ENCODE measurements at regions not wholly inside any gene's neighbourhood (a gene's known extent, or its start where the extent isn't known, plus 50 kb on each side); places are given as distances from the start of the nearest gene placed in this dataset.

GRCh38 chr1:14129009-14129408 is 429.0 kb downstream of the PRDM2 start:
- Mint-ChIP-seq H3K4me1 (no peaks in the 10 kb centered on the region), H3K4me3 (no peak overlapping the region), H3K36me3 (no peaks in the 10 kb centered on the region), H3K9me3 (peaks cover 0 to 6% (median 0%) of the 10 kb centered on the region in 11 donors), H3K27me3 (peaks cover 0 to 30% (median 9%) of the 10 kb centered on the region in 5 donors), H3K27ac (no peak overlapping the region)
- ATAC-seq (no peak), DNase-seq (no peak)
- intact Hi-C loops (cut with micrococcal nuclease) = no loop called here
- H3K27me3 ChIP-seq (ENCODE audit: control insufficient read depth in 2 of 2, insufficient read depth in 2 of 2, low read length in 2 of 2) = no peaks in the 10 kb centered on the region
- no peaks in the 10 kb centered on the region for H3K9me3 ChIP-seq (ENCODE audit: control insufficient read depth in 2 of 3, low read length in 3 of 3)
- ChIA-PET CTCF (no interaction called here), POLR2A (no interaction called here)
- H3K4me1 ChIP-seq (ENCODE audit: control insufficient read depth in 2 of 2, insufficient read depth in 2 of 2, low read length in 2 of 2) = no peaks in the 10 kb centered on the region
- H3K27ac ChIP-seq (ENCODE audit: low read depth, low read length) = no peak overlapping the region
- no peak overlapping the region for H3K4me3 ChIP-seq (ENCODE audit: low read length)
- H3K36me3 ChIP-seq (ENCODE audit: control insufficient read depth in 2 of 3, insufficient read depth in 3 of 3, low read length in 3 of 3) = no peaks in the 10 kb centered on the region

- Histone ChIP-seq H3K4me1 (ENCODE audit: control insufficient read depth in 2 of 2, insufficient read depth in 2 of 2, low read length in 2 of 2) (no peaks in the 10 kb centered on the region), H3K36me3 (ENCODE audit: control insufficient read depth in 2 of 3, insufficient read depth in 3 of 3, low read length in 3 of 3) (no peaks in the 10 kb centered on the region), H3K9me3 (ENCODE audit: control insufficient read depth in 2 of 3, low read length in 3 of 3) (no peaks in the 10 kb centered on the region), H3K27ac (ENCODE audit: low read depth, low read length) (no peak overlapping the region), H3K4me3 (ENCODE audit: low read length) (no peak overlapping the region), H3K27me3 (ENCODE audit: control insufficient read depth in 2 of 2, insufficient read depth in 2 of 2, low read length in 2 of 2) (no peaks in the 10 kb centered on the region)
- ChIA-PET CTCF (no interaction called here), POLR2A (no interaction called here)
- DNase-seq (no peak), ATAC-seq (no peak)
- intact Hi-C loops (cut with micrococcal nuclease) = no loop called here
- peaks cover 0 to 27% (median 0%) of the 10 kb centered on the region in 5 donors for H3K27me3 Mint-ChIP-seq
- no peak overlapping the region for H3K4me3 Mint-ChIP-seq
- H3K4me1 Mint-ChIP-seq = no peaks in the 10 kb centered on the region
- no peaks in the 10 kb centered on the region for H3K36me3 Mint-ChIP-seq
- H3K9me3 Mint-ChIP-seq = peaks cover 0 to 6% (median 0%) of the 10 kb centered on the region in 11 donors
- no peak overlapping the region for H3K27ac Mint-ChIP-seq
Observed at GRCh38 chr1:14135070-14135469, 435.1 kb downstream of the PRDM2 start.

DNA sequence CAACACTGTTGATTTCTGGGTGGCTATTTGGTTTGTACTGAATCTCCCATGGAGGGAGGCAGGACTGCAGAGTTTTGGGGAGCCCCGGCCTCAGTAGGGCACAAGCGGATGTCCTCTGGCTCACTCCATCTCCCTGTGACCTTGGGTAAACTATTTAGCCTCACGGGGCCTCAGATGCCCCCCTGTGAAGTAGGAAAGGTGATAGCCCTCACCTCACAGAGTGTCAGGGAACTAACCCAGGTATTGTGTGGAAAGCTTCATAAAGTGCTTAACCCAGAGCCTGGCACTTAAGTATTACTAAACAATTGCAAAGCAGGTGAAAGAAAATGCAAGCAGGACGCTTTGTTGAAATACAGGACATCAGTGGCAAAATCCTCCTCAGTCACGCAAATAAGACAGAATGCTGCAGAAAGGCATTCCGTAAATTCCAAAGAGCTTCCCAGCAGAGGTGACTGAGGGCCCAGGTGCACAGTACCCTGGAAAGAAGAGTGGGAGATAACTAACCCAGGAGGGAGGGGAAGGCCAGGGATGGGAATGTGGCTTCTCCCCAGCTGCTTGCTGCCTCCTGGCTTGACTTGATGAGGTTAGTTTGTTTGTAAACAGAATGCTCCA is 436.3 kb downstream of the PRDM2 start:
- intact Hi-C loops (cut with micrococcal nuclease) = no loop called here
- no peak overlapping the region for H3K4me3 ChIP-seq (ENCODE audit: low read length)
- ChIA-PET CTCF (no interaction called here), POLR2A (no interaction called here)
- no peak overlapping the region for H3K4me3 Mint-ChIP-seq
- H3K36me3 Mint-ChIP-seq = no peaks in the 10 kb centered on the region
- H3K9me3 Mint-ChIP-seq = peaks cover 0 to 6% (median 0%) of the 10 kb centered on the region in 11 donors
- H3K27me3 Mint-ChIP-seq = peaks cover 0 to 27% (median 0%) of the 10 kb centered on the region in 5 donors
- no peak overlapping the region for H3K27ac ChIP-seq (ENCODE audit: low read depth, low read length)
- no peaks in the 10 kb centered on the region for H3K36me3 ChIP-seq (ENCODE audit: control insufficient read depth in 2 of 3, insufficient read depth in 3 of 3, low read length in 3 of 3)
- H3K4me1 Mint-ChIP-seq = no peaks in the 10 kb centered on the region
- H3K9me3 ChIP-seq (ENCODE audit: control insufficient read depth in 2 of 3, low read length in 3 of 3) = no peaks in the 10 kb centered on the region
- no peaks in the 10 kb centered on the region for H3K27me3 ChIP-seq (ENCODE audit: control insufficient read depth in 2 of 2, insufficient read depth in 2 of 2, low read length in 2 of 2)
- ATAC-seq = no peak
- no peaks in the 10 kb centered on the region for H3K4me1 ChIP-seq (ENCODE audit: control insufficient read depth in 2 of 2, insufficient read depth in 2 of 2, low read length in 2 of 2)
- no peak for DNase-seq
- no peak overlapping the region for H3K27ac Mint-ChIP-seq

DNA sequence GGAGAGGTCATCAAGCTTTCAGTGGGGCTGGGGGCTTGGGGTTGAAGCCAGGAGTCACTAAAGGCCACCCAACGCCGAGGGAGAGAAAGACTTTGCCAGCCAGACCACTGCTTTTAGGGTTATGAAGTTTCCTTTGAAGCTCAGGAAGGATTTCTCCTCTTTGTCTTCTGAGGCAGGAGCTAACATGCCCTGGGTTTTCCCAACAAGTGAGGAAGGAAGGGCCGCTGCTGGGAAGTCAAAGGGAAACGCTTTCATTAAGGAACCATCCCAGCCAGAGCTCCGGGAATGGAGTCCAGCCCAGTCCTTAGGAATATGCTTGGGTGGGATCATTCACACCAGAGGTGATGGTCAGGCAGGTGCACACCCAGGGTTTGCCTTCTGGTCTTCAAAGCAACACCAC is 436.9 kb downstream of the PRDM2 start:
- CTCF ChIA-PET = no interaction called here
- POLR2A ChIA-PET = no interaction called here
- Histone ChIP-seq H3K4me3 (ENCODE audit: low read length) (no peak overlapping the region), H3K4me1 (ENCODE audit: control insufficient read depth in 2 of 2, insufficient read depth in 2 of 2, low read length in 2 of 2) (no peaks in the 10 kb centered on the region), H3K9me3 (ENCODE audit: control insufficient read depth in 2 of 3, low read length in 3 of 3) (no peaks in the 10 kb centered on the region), H3K27me3 (ENCODE audit: control insufficient read depth in 2 of 2, insufficient read depth in 2 of 2, low read length in 2 of 2) (no peaks in the 10 kb centered on the region), H3K27ac (ENCODE audit: low read depth, low read length) (no peak overlapping the region), H3K36me3 (ENCODE audit: control insufficient read depth in 2 of 3, insufficient read depth in 3 of 3, low read length in 3 of 3) (no peaks in the 10 kb centered on the region)
- H3K27me3 Mint-ChIP-seq = peaks cover 0 to 22% (median 0%) of the 10 kb centered on the region in 5 donors
- DNase-seq (no peak), ATAC-seq (no peak)
- H3K9me3 Mint-ChIP-seq = peaks cover 0 to 3% (median 0%) of the 10 kb centered on the region in 11 donors
- no peaks in the 10 kb centered on the region for H3K4me1 Mint-ChIP-seq
- H3K27ac Mint-ChIP-seq = no peak overlapping the region
- no peaks in the 10 kb centered on the region for H3K36me3 Mint-ChIP-seq
- intact Hi-C loops (cut with micrococcal nuclease) = no loop called here
- H3K4me3 Mint-ChIP-seq = no peak overlapping the region

DNA sequence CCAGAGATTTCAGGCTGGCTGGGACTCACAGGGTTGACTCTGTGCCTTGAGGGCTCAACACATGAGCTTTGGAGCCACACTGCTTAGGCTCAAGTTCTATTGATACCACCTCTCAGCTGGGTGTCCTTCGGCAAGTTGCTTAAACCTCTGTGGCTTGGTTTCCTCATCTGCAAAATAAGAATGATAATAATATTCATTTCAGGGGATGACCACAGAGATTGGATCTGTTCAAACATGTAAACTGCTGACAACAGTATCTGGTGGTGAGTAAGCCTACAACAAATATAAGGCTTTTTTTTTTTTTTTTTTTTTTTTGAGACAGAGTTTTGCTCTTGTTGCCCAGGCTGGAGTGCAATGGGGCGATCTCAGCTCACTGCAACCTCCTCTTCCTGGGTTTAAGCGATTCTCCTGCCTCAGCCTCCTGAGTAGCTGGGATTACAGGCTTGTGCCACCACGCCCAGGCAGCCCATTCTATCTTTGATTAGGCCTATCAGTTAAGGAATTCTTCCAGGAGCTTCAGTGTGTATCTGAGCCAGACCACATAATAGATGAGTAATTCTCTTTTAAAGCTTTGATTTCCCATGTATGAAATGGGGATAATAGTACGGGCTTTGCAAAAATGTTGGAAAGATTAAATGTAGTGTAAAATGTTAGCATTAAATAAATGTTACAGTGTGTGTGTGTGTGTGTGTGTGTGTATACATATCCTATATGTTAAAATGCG is 437.6 kb downstream of the PRDM2 start:
- DNase-seq = no peak
- peaks cover 0 to 19% (median 0%) of the 10 kb centered on the region in 5 donors for H3K27me3 Mint-ChIP-seq
- POLR2A ChIA-PET = no interaction called here
- Histone ChIP-seq H3K4me3 (ENCODE audit: low read length) (no peak overlapping the region), H3K36me3 (ENCODE audit: control insufficient read depth in 2 of 3, insufficient read depth in 3 of 3, low read length in 3 of 3) (no peaks in the 10 kb centered on the region), H3K27ac (ENCODE audit: low read depth, low read length) (no peak overlapping the region), H3K9me3 (ENCODE audit: control insufficient read depth in 2 of 3, low read length in 3 of 3) (no peaks in the 10 kb centered on the region), H3K27me3 (ENCODE audit: control insufficient read depth in 2 of 2, insufficient read depth in 2 of 2, low read length in 2 of 2) (no peaks in the 10 kb centered on the region), H3K4me1 (ENCODE audit: control insufficient read depth in 2 of 2, insufficient read depth in 2 of 2, low read length in 2 of 2) (no peaks in the 10 kb centered on the region)
- ATAC-seq = no peak
- CTCF ChIA-PET = no interaction called here
- no peak overlapping the region for H3K27ac Mint-ChIP-seq
- no peaks in the 10 kb centered on the region for H3K4me1 Mint-ChIP-seq
- no peaks in the 10 kb centered on the region for H3K36me3 Mint-ChIP-seq
- no peak overlapping the region for H3K4me3 Mint-ChIP-seq
- intact Hi-C loops (cut with micrococcal nuclease) = no loop called here
- H3K9me3 Mint-ChIP-seq = no peaks in the 10 kb centered on the region

GRCh38 chr1:14138135-14138506 is 438.1 kb downstream of the PRDM2 start:
- H3K27me3 ChIP-seq (ENCODE audit: control insufficient read depth in 2 of 2, insufficient read depth in 2 of 2, low read length in 2 of 2) = no peaks in the 10 kb centered on the region
- H3K27ac ChIP-seq (ENCODE audit: low read depth, low read length) = no peak overlapping the region
- intact Hi-C loops (cut with micrococcal nuclease) = no loop called here
- no peaks in the 10 kb centered on the region for H3K4me1 ChIP-seq (ENCODE audit: control insufficient read depth in 2 of 2, insufficient read depth in 2 of 2, low read length in 2 of 2)
- Mint-ChIP-seq H3K4me1 (no peaks in the 10 kb centered on the region), H3K4me3 (no peak overlapping the region), H3K27me3 (peaks cover 0 to 19% (median 0%) of the 10 kb centered on the region in 5 donors), H3K27ac (no peak overlapping the region), H3K9me3 (no peaks in the 10 kb centered on the region), H3K36me3 (no peaks in the 10 kb centered on the region)
- no peaks in the 10 kb centered on the region for H3K9me3 ChIP-seq (ENCODE audit: control insufficient read depth in 2 of 3, low read length in 3 of 3)
- POLR2A ChIA-PET = no interaction called here
- DNase-seq (no peak), ATAC-seq (no peak)
- H3K36me3 ChIP-seq (ENCODE audit: control insufficient read depth in 2 of 3, insufficient read depth in 3 of 3, low read length in 3 of 3) = no peaks in the 10 kb centered on the region
- H3K4me3 ChIP-seq (ENCODE audit: low read length) = no peak overlapping the region
- CTCF ChIA-PET = no interaction called here

GRCh38 chr1:14138687-14139086 is 438.7 kb downstream of the PRDM2 start:
- no peak overlapping the region for H3K4me3 Mint-ChIP-seq
- H3K36me3 Mint-ChIP-seq = no peaks in the 10 kb centered on the region

More at GRCh38 chr1:14138687-14139086, 438.7 kb downstream of the PRDM2 start:
- H3K4me1 ChIP-seq (ENCODE audit: control insufficient read depth in 2 of 2, insufficient read depth in 2 of 2, low read length in 2 of 2) = no peaks in the 10 kb centered on the region
- Mint-ChIP-seq H3K27me3 (peaks cover 0 to 18% (median 0%) of the 10 kb centered on the region in 5 donors), H3K27ac (no peak overlapping the region), H3K4me1 (no peaks in the 10 kb centered on the region), H3K9me3 (no peaks in the 10 kb centered on the region)
- no peak for DNase-seq
- H3K27me3 ChIP-seq (ENCODE audit: control insufficient read depth in 2 of 2, insufficient read depth in 2 of 2, low read length in 2 of 2) = no peaks in the 10 kb centered on the region
- no peak overlapping the region for H3K27ac ChIP-seq (ENCODE audit: low read depth, low read length)
- POLR2A ChIA-PET = no interaction called here
- CTCF ChIA-PET = no interaction called here
- H3K36me3 ChIP-seq (ENCODE audit: control insufficient read depth in 2 of 3, insufficient read depth in 3 of 3, low read length in 3 of 3) = no peaks in the 10 kb centered on the region
- H3K4me3 ChIP-seq (ENCODE audit: low read length) = no peak overlapping the region
- intact Hi-C loops (cut with micrococcal nuclease) = no loop called here
- no peak for ATAC-seq
- H3K9me3 ChIP-seq (ENCODE audit: control insufficient read depth in 2 of 3, low read length in 3 of 3) = no peaks in the 10 kb centered on the region

Data from naive thymus-derived CD4-positive, alpha-beta T cell (primary cell).